GM19395 (cell line): ENCODE measurements at regions not wholly inside any gene's neighbourhood (a gene's known extent, or its start where the extent isn't known, plus 50 kb on each side); places are given as distances from the start of the nearest gene placed in this dataset.
"Not testable (repeated sequence)": the region's sequence is repeated elsewhere in the genome, so short reads cannot be mapped to it uniquely, and the experiment has no call there.

ENCODE experiments used
- ATAC-seq: cut with Tn5 transposase; IDR thresholded peaks from one replicate; pipeline ENCODE4 v1.9.1; 2021; ENCODE audit warnings: mild to moderate bottlenecking, moderate library complexity; ENCODE audit not compliant: unreplicated experiment

- ATAC-seq, result no peak
Observed at GRCh38 chr15:20369500-20369899, 172.1 kb downstream of the GOLGA6L6 start.

- ATAC-seq, result no peak
Observed at GRCh38 chr15:20368974-20369373, 172.6 kb downstream of the GOLGA6L6 start.

GRCh38 chr15:20367093-20367492, 174.5 kb downstream of the GOLGA6L6 start:
- ATAC-seq, result no peak

GRCh38 chr15:20363591-20363990, 178.0 kb downstream of the GOLGA6L6 start:
- not testable (repeated sequence) for ATAC-seq

- no peak for ATAC-seq
Observed at GRCh38 chr15:20361091-20361490, 180.5 kb downstream of the GOLGA6L6 start.

- no peak for ATAC-seq
Observed at GRCh38 chr15:20358779-20359414, 182.7 kb downstream of the GOLGA6L6 start.

- no peak for ATAC-seq
Observed at GRCh38 chr15:20358066-20358778, 183.4 kb downstream of the GOLGA6L6 start.

GRCh38 chr15:20357481-20358065, 184.0 kb downstream of the GOLGA6L6 start:
- no peak for ATAC-seq

GRCh38 chr15:20356911-20357480, 184.6 kb downstream of the GOLGA6L6 start:
- peak; percentile 6 for ATAC-seq

GRCh38 chr15:20356444-20356910, 185.1 kb downstream of the GOLGA6L6 start:
- peak; percentile 64 for ATAC-seq

- ATAC-seq, result no peak
Observed at GRCh38 chr15:20355256-20355868, 186.2 kb downstream of the GOLGA6L6 start.

- ATAC-seq, result not testable (repeated sequence)
Observed at GRCh38 chr15:20354884-20355223, 186.7 kb downstream of the GOLGA6L6 start.

GRCh38 chr15:20353966-20354883, 187.4 kb downstream of the GOLGA6L6 start:
- ATAC-seq, result no peak

GRCh38 chr15:20352241-20353200, 189.1 kb downstream of the GOLGA6L6 start:
- ATAC-seq, result no peak

GRCh38 chr15:20351448-20351971, 190.1 kb downstream of the GOLGA6L6 start:
- no peak for ATAC-seq

- ATAC-seq, result no peak
Observed at GRCh38 chr15:20349774-20350498, 191.7 kb downstream of the GOLGA6L6 start.

- ATAC-seq, result no peak
Observed at GRCh38 chr15:20348900-20349773, 192.5 kb downstream of the GOLGA6L6 start.
